SU-DHL-6 (cell line): ENCODE measurements at regions not wholly inside any gene's neighbourhood (a gene's known extent, or its start where the extent isn't known, plus 50 kb on each side); places are given as distances from the start of the nearest gene placed in this dataset.
"Not testable (repeated sequence)": the region's sequence is repeated elsewhere in the genome, so short reads cannot be mapped to it uniquely, and the experiment has no call there.

ENCODE experiments used
- H2AFZ ChIP-seq: fragments of 200-600 bp; sonication (generic); 2 replicates; pipeline ENCODE4 v1.6.1; 2014; ENCODE audit warnings: low read depth, mild to moderate bottlenecking, moderate library complexity, mixed read lengths, antibody characterized with exemption, low read length; ENCODE audit not compliant: severe bottlenecking
- H3F3A ChIP-seq: fragments of 200-600 bp; shearing (Covaris generic); 2 replicates; pipeline ENCODE4 v1.6.0; 2016; ENCODE audit warnings: antibody characterized with exemption, mild to moderate bottlenecking; ENCODE audit not compliant: insufficient read depth
- H3K27ac ChIP-seq: fragments of 200-600 bp; sonication (generic); 2 replicates; pipeline ENCODE4 v1.5.1; 2016; ENCODE audit warnings: low read depth, mild to moderate bottlenecking, low read length, moderate library complexity, mixed read lengths
- H3K27me3 ChIP-seq: fragments of 200-600 bp; sonication (generic), shearing (Covaris generic); 2 replicates; pipeline ENCODE4 v1.6.0; 2014; ENCODE audit warnings: mild to moderate bottlenecking, low read length
- H3K36me3 ChIP-seq: fragments of 200-600 bp; sonication (generic); 2 replicates; pipeline ENCODE4 v1.6.1; 2014; ENCODE audit warnings: mild to moderate bottlenecking, low read length, mixed read lengths
- H3K4me2 ChIP-seq: fragments of 300-600, 200-600 bp; shearing (Covaris generic), sonication (generic); 2 replicates; pipeline ENCODE4 v1.6.0; 2014; ENCODE audit warnings: low read length, low read depth, mild to moderate bottlenecking; ENCODE audit not compliant: poor library complexity, severe bottlenecking
- H3K4me3 ChIP-seq: fragments of 200-600 bp; sonication (generic); 2 replicates; pipeline ENCODE4 v1.5.1; 2014; ENCODE audit warnings: antibody characterized with exemption, low read length, mild to moderate bottlenecking, mixed read lengths; ENCODE audit not compliant: insufficient read depth, poor library complexity, severe bottlenecking
- H3K79me2 ChIP-seq: fragments of 200-600 bp; sonication (generic); 2 replicates; pipeline ENCODE4 v1.6.1; 2014; ENCODE audit warnings: mild to moderate bottlenecking, low read length, moderate library complexity; ENCODE audit not compliant: insufficient read depth
- H3K9ac ChIP-seq: fragments of 200-600 bp; sonication (generic); 2 replicates; pipeline ENCODE4 v1.7.0; 2014; ENCODE audit warnings: mild to moderate bottlenecking, low read length
- H3K9me2 ChIP-seq: fragments of 200-600 bp; sonication (generic); replicated peaks from 2 replicates; pipeline ENCODE4 v1.6.1; 2014; ENCODE audit warnings: low read length; ENCODE audit not compliant: insufficient read depth
- H3K9me3 ChIP-seq: fragments of 200-600 bp; sonication (generic); 2 replicates; pipeline ENCODE4 v1.6.1; 2014; ENCODE audit warnings: low read length, mixed read lengths; ENCODE audit not compliant: insufficient read depth
- H4K20me1 ChIP-seq: fragments of 200-600 bp; sonication (generic); 2 replicates; pipeline ENCODE4 v1.6.1; 2014; ENCODE audit warnings: low read depth, mild to moderate bottlenecking, antibody characterized with exemption, low read length, moderate library complexity, mixed read lengths
- CTCF ChIP-seq: fragments of 200-600 bp; sonication (generic); IDR thresholded peaks from one replicate; pipeline ENCODE4 v1.5.1; 2017; ENCODE audit warnings: antibody characterized with exemption, mild to moderate bottlenecking, low read length, moderate library complexity; ENCODE audit not compliant: insufficient read depth, poor library complexity, severe bottlenecking
- EZH2phosphoT487 ChIP-seq: fragments of 200-600 bp; sonication (generic), shearing (Covaris generic); conservative IDR thresholded peaks from 2 replicates; pipeline ENCODE4 v1.6.1; 2018; ENCODE audit warnings: mild to moderate bottlenecking, antibody characterized with exemption, low read length, moderate library complexity, mixed read lengths

- Histone ChIP-seq H3K4me3 (no peak overlapping the region), H3K27ac (no peak overlapping the region)
Observed at GRCh38 chr11:87712391-87712790, 462.9 kb downstream of the RAB38 start.

DNA sequence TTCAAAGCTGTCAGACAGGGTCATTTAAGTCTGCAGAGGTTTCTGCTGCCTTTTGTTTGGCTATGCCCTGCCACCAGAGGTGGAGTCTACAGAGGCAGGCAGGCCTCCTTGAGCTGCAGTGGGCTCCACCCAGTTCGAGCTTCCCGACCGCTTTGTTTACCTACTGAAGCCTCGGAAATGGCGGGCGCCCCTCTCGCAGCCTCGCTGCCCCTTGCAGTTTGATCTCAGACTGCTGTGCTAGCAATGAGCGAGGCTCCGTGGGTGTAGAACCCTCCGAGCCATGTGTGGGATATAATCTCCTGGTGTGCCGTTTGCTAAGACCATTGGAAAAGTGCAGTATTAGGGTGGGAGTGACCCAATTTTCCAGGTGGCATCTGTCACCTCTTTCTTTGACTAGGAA is 471.7 kb downstream of the RAB38 start:
- not testable (repeated sequence) for H4K20me1 ChIP-seq, H3K79me2 ChIP-seq, H2AFZ ChIP-seq, H3K4me2 ChIP-seq, H3K9me3 ChIP-seq, H3K4me3 ChIP-seq, H3K9ac ChIP-seq, H3K27ac ChIP-seq, H3K27me3 ChIP-seq, H3F3A ChIP-seq, H3K36me3 ChIP-seq, H3K9me2 ChIP-seq

More at GRCh38 chr11:87712391-87712790, 462.9 kb downstream of the RAB38 start:
- Histone ChIP-seq H4K20me1 (no peaks in the 10 kb centered on the region), H3K9me3 (no peaks in the 10 kb centered on the region), H3K27me3 (no peaks in the 10 kb centered on the region), H3K79me2 (no peaks in the 10 kb centered on the region), H2AFZ (no peak overlapping the region), H3F3A (no peaks in the 10 kb centered on the region), H3K36me3 (no peaks in the 10 kb centered on the region), H3K9ac (no peak overlapping the region), H3K4me2 (no peak overlapping the region), H3K9me2 (no peaks in the 10 kb centered on the region)
- TF ChIP-seq CTCF (no peak), EZH2phosphoT487 (no peak)

DNA sequence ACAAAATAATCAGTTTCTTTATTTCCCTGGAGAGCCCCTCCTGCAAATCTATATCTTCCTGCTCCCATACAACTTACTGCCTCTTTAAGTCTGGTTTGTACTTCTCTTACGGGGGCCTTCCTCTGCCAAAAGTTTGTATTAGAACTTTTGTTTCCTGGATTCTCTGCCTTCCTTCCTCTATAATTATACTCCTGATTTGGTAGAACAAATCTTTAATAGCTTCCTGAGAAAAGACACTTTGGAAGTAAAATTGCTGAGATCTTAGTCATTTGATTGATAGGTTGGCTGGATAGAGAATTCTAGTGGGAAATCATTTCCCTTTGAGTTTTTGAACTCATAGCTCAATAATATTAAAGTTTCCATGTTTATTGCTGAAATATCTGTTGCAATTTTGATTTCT is 499.2 kb downstream of the RAB38 start:
- no peaks in the 10 kb centered on the region for H3K79me2 ChIP-seq
- H3K27ac ChIP-seq: no peak overlapping the region
- no peaks in the 10 kb centered on the region for H3F3A ChIP-seq
- no peak overlapping the region for H3K9ac ChIP-seq
- H4K20me1 ChIP-seq: no peaks in the 10 kb centered on the region
- no peak overlapping the region for H3K4me3 ChIP-seq
- no peaks in the 10 kb centered on the region for H3K9me3 ChIP-seq
- H3K36me3 ChIP-seq: no peaks in the 10 kb centered on the region
- H3K4me2 ChIP-seq: no peak overlapping the region
- TF ChIP-seq CTCF (no peak), EZH2phosphoT487 (no peak)
- H2AFZ ChIP-seq: no peak overlapping the region
- H3K9me2 ChIP-seq: no peaks in the 10 kb centered on the region
- no peaks in the 10 kb centered on the region for H3K27me3 ChIP-seq

DNA sequence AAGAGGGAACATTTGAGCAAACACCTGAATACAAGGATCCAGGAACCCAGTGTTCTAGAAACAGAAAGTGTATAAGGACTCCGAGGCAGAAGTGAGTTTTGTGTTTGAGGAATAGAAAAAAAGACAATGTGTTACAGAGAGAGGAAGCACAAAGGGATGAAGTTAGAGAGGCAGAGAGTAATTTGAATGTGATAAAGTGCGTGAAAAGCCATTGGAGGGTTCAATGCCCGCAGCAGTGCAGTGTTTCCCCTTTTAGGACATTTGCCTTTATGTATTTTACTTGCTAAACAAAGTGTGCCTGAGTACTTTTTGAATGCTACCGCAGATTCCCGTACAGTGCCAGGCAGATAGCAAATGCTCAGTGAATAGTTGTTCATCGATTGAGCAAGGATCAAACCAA is 508.5 kb downstream of the RAB38 start:
- 0 out of 2 replicates have a peak, but pooled peaks cover 4% of the 10 kb centered on the region for H3K27me3 ChIP-seq
- TF ChIP-seq CTCF (no peak), EZH2phosphoT487 (no peak)
- H3K9me2 ChIP-seq: no peaks in the 10 kb centered on the region
- no peaks in the 10 kb centered on the region for H3F3A ChIP-seq
- no peaks in the 10 kb centered on the region for H3K36me3 ChIP-seq
- no peak overlapping the region for H3K4me2 ChIP-seq
- no peak overlapping the region for H3K4me3 ChIP-seq
- H3K27ac ChIP-seq: no peak overlapping the region
- H4K20me1 ChIP-seq: no peaks in the 10 kb centered on the region
- no peak overlapping the region for H3K9ac ChIP-seq
- H3K9me3 ChIP-seq: no peaks in the 10 kb centered on the region
- H2AFZ ChIP-seq: no peak overlapping the region
- H3K79me2 ChIP-seq: no peaks in the 10 kb centered on the region
